Fibroblast of pulmonary artery (primary cell): ENCODE measurements at regions not wholly inside any gene's neighbourhood (a gene's known extent, or its start where the extent isn't known, plus 50 kb on each side); places are given as distances from the start of the nearest gene placed in this dataset.
"Not testable (repeated sequence)": the region's sequence is repeated elsewhere in the genome, so short reads cannot be mapped to it uniquely, and the experiment has no call there.

Source experiments
- DNase-seq: peaks from one replicate; pipeline ENCODE4 v3.0.0-alpha.2; 2010; ENCODE audit warnings: low read depth
- H3K4me3 ChIP-seq: replicated peaks from 2 replicates; pipeline ENCODE4 v1.5.1; 2011; ENCODE audit warnings: low read depth, mild to moderate bottlenecking, control low read depth, low read length, moderate library complexity
- TF ChIP-seq, protein P1 (sequence below): IDR thresholded peaks from 2 replicates; pipeline ENCODE4 v1.5.1; 2011; ENCODE audit warnings: mild to moderate bottlenecking, control low read depth, low read length, inconsistent platforms; ENCODE audit errors: missing control alignments

DNA sequence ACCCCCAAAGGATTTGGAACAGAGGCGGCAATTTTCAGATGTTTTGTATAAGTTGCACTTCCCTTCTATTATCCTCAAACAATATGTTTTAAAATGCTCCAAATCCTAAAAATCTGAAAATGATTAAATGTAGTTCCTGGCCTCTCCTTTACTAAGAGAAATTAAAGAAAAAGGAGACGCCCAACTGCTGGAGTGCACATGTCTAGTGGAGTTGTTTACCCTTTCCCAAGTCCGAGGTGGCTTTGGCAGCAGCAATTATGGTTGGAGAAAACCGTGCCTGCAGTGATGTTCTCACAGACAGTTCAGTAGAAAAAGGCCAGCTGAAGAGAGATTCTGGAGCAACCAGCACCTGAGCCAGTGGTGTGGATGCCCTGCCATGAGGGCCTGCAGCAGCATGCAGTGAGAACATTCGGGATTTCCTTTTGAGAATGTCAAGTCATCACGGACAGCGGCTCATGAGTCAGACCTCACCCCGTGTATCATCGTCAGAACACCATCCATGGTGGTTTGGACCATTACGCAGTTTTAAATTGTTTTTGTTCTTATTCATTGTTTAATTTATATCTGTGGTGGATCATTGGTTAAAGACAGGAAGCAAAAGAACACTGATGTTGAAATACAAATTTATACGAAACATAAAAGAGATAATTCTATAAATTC is 179.0 kb upstream of the KRR1 start:
- peak; percentile 96 for DNase-seq
- TF ChIP-seq, protein P1, sequence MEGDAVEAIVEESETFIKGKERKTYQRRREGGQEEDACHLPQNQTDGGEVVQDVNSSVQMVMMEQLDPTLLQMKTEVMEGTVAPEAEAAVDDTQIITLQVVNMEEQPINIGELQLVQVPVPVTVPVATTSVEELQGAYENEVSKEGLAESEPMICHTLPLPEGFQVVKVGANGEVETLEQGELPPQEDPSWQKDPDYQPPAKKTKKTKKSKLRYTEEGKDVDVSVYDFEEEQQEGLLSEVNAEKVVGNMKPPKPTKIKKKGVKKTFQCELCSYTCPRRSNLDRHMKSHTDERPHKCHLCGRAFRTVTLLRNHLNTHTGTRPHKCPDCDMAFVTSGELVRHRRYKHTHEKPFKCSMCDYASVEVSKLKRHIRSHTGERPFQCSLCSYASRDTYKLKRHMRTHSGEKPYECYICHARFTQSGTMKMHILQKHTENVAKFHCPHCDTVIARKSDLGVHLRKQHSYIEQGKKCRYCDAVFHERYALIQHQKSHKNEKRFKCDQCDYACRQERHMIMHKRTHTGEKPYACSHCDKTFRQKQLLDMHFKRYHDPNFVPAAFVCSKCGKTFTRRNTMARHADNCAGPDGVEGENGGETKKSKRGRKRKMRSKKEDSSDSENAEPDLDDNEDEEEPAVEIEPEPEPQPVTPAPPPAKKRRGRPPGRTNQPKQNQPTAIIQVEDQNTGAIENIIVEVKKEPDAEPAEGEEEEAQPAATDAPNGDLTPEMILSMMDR = no peak
- H3K4me3 ChIP-seq = no peak overlapping the region

DNA sequence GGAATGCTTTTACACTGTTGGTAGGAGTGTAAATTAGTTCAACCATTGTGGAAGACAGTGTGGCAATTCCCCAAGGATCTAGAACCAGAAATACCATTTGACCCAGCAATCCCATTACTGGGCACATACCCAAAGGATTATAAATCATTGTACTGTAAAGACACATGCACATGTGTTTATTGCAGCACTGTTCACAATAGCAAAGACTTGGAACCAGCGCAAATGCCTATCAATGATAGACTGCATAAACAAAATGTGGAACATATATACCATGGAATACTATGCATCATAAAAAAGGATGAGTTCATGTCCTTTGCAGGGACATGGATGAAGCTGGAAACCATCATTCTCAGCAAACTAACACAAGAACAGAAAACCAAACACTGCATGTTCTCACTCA is 174.8 kb upstream of the KRR1 start:
- DNase-seq, H3K4me3 ChIP-seq: not testable (repeated sequence)

DNA sequence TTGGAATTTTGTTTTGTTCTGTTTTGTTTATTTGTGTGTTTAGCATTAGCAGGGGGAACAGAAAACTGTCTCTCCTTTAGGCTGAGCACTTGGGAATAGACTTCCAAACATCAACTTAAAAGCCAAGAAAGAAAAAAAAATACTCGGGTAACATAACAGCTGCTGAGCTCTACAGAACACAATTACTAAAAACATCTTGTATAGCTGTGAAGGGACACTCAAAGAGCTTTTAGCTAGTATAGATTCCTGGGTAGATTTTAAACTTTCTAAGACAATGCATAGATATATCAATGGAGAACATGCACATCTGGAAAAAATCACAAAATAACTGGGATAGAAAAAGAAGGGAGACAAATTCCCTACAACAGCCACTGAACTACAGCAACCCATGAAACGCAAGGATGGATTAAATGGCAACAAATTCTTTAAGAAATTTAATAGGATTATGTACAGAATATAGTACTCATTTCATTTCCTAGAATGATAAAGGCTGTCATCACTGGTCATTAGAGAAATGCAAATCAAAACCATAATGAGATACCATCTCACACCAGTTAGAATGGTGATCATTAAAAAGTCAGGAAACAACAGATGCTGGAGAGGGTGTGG is 174.3 kb upstream of the KRR1 start:
- no peak for DNase-seq
- H3K4me3 ChIP-seq = no peak overlapping the region
- TF ChIP-seq, protein P1 = no peak

DNA sequence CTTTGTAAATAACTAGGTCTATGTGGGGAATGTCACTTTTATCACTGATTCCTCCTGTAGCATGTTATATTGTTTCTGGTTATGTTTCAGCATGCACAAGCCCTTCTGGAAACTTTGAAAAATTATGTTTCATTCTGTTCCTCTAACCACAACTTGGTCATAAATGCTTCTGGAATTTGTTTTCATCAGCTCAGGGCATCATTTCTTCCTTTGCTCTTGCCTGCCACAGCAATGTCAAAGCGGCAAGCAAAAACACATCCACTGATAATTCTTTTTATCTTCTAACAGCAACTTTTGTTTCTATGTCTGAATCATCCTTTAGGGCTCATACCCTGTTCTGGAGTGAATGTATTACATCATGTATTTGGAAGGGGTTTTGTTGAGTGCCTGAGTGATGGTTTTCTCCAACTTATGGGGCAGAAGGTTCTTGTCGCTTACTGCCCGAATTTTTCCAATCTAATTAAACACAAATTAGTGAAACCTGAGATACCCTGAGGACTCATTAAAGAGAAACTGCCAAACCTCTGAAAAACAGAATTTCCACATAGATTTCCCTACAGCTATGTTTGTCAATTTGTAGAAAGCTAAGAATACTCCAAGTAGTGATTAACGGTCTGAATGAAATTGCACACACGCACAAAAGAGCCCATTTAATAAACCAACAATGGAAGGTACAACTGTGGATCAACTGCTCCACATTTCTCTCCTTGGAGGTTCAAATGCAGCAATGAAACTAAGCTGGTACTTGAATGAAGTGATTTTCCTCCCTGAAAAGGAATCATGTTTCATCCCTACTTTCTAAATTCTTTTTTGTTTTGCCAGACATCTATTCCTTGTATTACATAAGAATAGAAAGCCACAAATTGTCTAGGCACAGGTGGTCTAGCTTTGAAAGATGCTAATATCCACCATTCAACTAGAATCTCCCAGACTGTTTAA is 173.5 kb upstream of the KRR1 start:
- TF ChIP-seq, protein P1 = no peak
- peak overlapping the region; percentile 2 for H3K4me3 ChIP-seq
- DNase-seq = peak; percentile 89

DNA sequence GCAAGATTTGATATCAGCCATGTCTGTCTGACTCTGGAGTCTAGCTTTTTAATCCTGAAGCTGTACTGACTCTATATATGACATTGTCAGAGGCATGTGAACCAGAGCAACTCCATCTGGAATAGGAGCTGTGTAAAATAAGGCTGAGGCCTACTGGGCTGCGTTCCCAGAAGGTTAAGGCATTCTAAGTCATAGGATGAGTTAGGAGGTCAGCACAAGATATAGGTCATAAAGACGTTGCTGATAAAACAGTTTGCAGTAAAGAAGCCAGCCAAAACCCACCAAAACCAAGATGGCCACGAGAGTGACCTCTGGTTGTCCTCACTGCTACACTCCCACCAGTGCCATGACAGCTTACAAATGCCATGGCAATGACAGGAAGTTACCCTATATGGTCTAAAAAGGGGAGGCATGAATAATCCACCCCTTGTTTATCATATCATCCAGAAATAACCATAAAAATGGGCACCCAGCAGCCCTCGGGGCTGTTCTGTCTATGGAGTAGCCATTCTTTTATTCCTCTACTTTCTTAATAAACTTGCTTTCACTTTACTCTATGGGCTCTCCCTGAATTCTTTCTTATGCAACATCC is 172.7 kb upstream of the KRR1 start:
- not testable (repeated sequence) for DNase-seq
- peak overlapping the region; percentile 2 for H3K4me3 ChIP-seq

DNA sequence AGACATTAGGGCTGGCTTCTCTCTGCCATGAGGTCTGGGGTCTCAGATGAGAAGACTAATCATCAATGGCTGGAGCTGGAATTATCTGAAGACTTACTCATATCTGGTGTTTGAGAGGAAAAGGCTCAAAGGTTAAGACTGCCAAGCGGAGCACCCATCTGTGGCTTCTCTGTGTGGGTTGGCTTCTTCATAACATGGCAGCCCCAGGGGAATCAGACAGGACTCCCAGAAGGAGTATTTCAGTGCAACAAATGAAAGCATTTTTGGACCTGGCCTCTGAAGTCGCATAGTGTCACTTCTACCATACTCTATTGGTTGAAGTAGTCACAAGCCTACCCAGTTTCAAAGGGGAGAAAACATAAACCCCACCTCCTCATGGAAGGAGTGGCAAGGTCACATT is 171.8 kb upstream of the KRR1 start:
- DNase-seq = no peak
- H3K4me3 ChIP-seq = no peak overlapping the region
- TF ChIP-seq, protein P1 = no peak

DNA sequence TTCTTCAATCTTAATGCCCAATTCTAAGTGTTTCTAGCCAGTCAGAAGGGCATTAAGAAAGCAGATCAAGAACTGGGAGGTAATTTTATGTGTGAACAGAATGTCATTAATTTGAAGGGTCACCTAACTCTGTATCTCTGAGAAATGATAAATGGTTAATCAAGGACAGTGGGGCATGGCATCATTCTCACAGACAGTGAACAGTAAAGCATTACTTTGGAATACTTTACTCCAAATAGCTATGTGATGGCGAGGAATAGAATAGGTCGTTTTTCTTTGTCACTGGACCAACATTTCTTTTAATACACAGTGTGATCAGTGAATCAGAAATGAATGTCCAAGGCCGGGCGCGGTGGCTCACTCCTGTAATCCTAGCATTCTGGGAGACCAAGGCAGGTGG is 166.1 kb upstream of the KRR1 start:
- H3K4me3 ChIP-seq = no peak overlapping the region
- TF ChIP-seq, protein P1 = no peak
- no peak for DNase-seq
